ENCODE measurements at regions not wholly inside any gene's neighbourhood (a gene's known extent, or its start where the extent isn't known, plus 50 kb on each side); places are given as distances from the start of the nearest gene placed in this dataset.

GRCh38 chr15:93469994-93470393 is 381.0 kb upstream of the RGMA start:
- Histone ChIP-seq H3K27ac (ENCODE audit: low read depth, low read length) (no peak overlapping the region), H3K36me3 (ENCODE audit: control insufficient read depth in 2 of 4, insufficient read depth in 4 of 4, low read length in 3 of 4) (no peaks in the 10 kb centered on the region), H2BK12ac (ENCODE audit: low read depth, low read length) (no peak overlapping the region), H3K27me3 (replicated peaks in 1 of 4; ENCODE audit: control insufficient read depth in 3 of 4, extremely low read depth in 1 of 4, insufficient read depth in 3 of 4, low read length in 3 of 4) (no peaks in the 10 kb centered on the region), H3K23ac (ENCODE audit: insufficient read length) (no peak overlapping the region), H4K91ac (replicated peaks; ENCODE audit: insufficient read length, low read length) (no peak overlapping the region), H3K79me2 (ENCODE audit: control insufficient read depth in 1 of 2, insufficient read depth in 2 of 2, low read length in 2 of 2) (no peaks in the 10 kb centered on the region), H2AFZ (ENCODE audit: low read length) (no peak overlapping the region), H2BK5ac (ENCODE audit: low read depth, low read length) (no peak overlapping the region), H3K4ac (replicated peaks; ENCODE audit: insufficient read length, low read depth, low read length) (peak overlapping the region; percentile 22), H3K4me2 (ENCODE audit: insufficient read depth in 1 of 2, low read depth in 2 of 2, low read length in 2 of 2) (peak overlapping the region in 1 of 2 experiments; percentile 37; a peak in 1 of 4 replicates), H2BK15ac (ENCODE audit: low read length) (no peak overlapping the region), H3K56ac (replicated peaks; ENCODE audit: insufficient read length, low read depth, low read length) (no peak overlapping the region), H3K4me1 (replicated peaks in 1 of 4; ENCODE audit: control insufficient read depth in 3 of 4, insufficient read depth in 4 of 4, low read length in 3 of 4) (peaks cover 0 to 10% (median 7%) of the 10 kb centered on the region in 4 experiments; a peak in 3 of 7 replicates), H4K5ac (ENCODE audit: insufficient read length, low read depth, low read length) (peak overlapping the region; percentile 21), H2BK120ac (replicated peaks; ENCODE audit: low read depth, low read length) (no peak overlapping the region), H3K79me1 (ENCODE audit: low read depth, low read length) (no peaks in the 10 kb centered on the region), H3K14ac (ENCODE audit: insufficient read length) (no peak overlapping the region), H3K4me3 (ENCODE audit: extremely low read depth in 1 of 4, insufficient read depth in 2 of 4, low read depth in 3 of 4, low read length in 4 of 4) (no peak overlapping the region), H3K23me2 (ENCODE audit: low read depth, low read length) (no peaks in the 10 kb centered on the region), H2BK20ac (ENCODE audit: low read length) (no peak overlapping the region), H4K20me1 (replicated peaks in 1 of 2; ENCODE audit: control insufficient read depth in 1 of 2, insufficient read depth in 2 of 2, low read length in 2 of 2) (no peaks in the 10 kb centered on the region), H3K18ac (ENCODE audit: extremely low read depth, low read length) (no peak overlapping the region; the same call in 1 of the 2 replicates), H3K9me3 (ENCODE audit: insufficient read depth in 2 of 2, low read depth in 1 of 2, low read length in 1 of 2) (no peaks in the 10 kb centered on the region; a peak in 1 of 4 replicates), H3K9ac (replicated peaks in 1 of 4; ENCODE audit: extremely low read depth in 1 of 4, low read depth in 3 of 4, low read length in 3 of 4) (no peak overlapping the region), H2AK5ac (ENCODE audit: low read depth, low read length) (no peak overlapping the region), H4K8ac (ENCODE audit: extremely low read depth, insufficient read depth, low read length) (peak overlapping the region; percentile 78; the same call in 1 of the 2 replicates)
- 71% methylated on average over 9 of the region's 12 CpGs; no CpG with 5 or more reads in 1 of the 2 experiments for WGBS, 2 experiments (ENCODE audit: extremely low coverage in 1 of 2, insufficient coverage in 1 of 2, insufficient read length in 1 of 2, insufficient replicate concordance in 2 of 2, low coverage in 1 of 2, low lambda C conversion rate in 2 of 2, missing lambda C conversion rate in 1 of 2)
- TF ChIP-seq MAX (IDR thresholded peaks at IDR 0.05) (peak; percentile 77), RBBP5 (IDR thresholded peaks at IDR 0.05; ENCODE audit: borderline replicate concordance, low read depth, low read length) (no peak)
- ChIA-PET CTCF (ENCODE audit: partially characterized antibody) (interaction anchor here (0.6 to 0.9 kb wide), 2 partner anchors 60 to 650 kb away, joined by 3 read pairs; no protein-coding TSS in a partner anchor), POLR2A (ENCODE audit: partially characterized antibody) (no interaction called here)
- no peak for DNase-seq (ENCODE audit: low read depth in 1 of 2, low spot score in 2 of 2)
- FAIRE-seq, result no peak

Measured in H1 (cell line).